ENCODE measurements at regions not wholly inside any gene's neighbourhood (a gene's known extent, or its start where the extent isn't known, plus 50 kb on each side); places are given as distances from the start of the nearest gene placed in this dataset.
"Not testable (repeated sequence)": the region's sequence is repeated elsewhere in the genome, so short reads cannot be mapped to it uniquely, and the experiment has no call there.

DNA sequence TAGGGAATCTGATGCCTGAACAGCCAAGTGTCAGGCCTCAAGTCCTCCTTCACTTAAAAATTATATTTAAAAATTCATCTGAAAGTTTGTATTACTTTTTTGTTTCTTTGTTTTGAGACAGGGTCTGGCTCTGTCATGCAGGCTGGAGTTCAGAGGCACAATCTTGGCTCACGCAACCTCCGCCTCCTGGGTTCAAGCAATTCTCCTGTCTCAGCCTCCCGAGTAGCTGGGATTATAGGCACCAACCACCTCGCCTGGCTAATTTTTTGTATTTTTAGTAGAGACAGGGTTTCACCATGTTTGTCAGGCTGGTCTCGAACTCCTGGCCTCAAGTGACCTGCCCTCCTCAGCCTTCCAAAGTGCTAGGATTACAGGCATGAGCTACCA is 53.6 kb upstream of the RDX start:
- not testable (repeated sequence) for TF ChIP-seq CTCF, POLR2A (IDR thresholded peaks at IDR 0.05)
